GM18519 (cell line): ENCODE measurements at regions not wholly inside any gene's neighbourhood (a gene's known extent, or its start where the extent isn't known, plus 50 kb on each side); places are given as distances from the start of the nearest gene placed in this dataset.
"Not testable (repeated sequence)": the region's sequence is repeated elsewhere in the genome, so short reads cannot be mapped to it uniquely, and the experiment has no call there.

ENCODE experiments used
- ATAC-seq: cut with Tn5 transposase; IDR thresholded peaks from one replicate; pipeline ENCODE4 v1.9.1; 2021; ENCODE audit warnings: mild to moderate bottlenecking, moderate library complexity; ENCODE audit not compliant: unreplicated experiment, low FRiP score

DNA sequence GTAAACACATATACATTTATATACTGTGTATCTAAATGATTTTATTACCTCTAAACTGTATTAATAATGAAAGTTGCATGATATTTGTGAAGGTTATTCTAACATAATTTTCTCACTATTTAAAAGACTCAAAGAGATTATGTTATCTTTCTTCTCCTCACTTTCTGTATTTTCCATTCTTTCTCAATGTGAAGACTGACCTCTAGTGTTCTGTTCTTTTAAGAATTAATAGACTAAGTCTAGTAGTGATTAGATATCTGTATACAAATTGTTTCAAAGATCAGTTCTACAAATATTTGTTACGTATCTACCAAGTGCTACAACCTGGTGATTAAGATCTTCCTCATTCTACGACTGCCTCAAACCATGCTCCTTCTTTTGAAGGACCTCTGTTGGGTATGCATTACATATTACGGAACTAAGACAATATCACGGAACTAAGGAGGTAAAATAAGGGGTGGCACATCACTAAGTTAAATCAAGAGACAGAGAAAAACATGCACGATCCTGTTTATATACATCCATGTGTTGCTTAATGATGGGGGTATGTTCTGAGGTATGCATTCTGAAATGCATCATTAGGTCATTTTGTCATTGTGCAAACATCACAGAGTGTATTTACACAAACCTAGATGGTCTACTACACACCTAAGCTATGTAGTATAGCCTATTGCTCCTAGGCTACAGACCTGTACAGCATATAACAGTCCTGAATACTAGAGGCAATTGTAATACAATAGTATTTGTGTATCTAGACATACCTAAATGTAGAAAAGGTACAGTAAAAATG, 161.5 kb upstream of the KBTBD8 start:
- no peak for ATAC-seq

DNA sequence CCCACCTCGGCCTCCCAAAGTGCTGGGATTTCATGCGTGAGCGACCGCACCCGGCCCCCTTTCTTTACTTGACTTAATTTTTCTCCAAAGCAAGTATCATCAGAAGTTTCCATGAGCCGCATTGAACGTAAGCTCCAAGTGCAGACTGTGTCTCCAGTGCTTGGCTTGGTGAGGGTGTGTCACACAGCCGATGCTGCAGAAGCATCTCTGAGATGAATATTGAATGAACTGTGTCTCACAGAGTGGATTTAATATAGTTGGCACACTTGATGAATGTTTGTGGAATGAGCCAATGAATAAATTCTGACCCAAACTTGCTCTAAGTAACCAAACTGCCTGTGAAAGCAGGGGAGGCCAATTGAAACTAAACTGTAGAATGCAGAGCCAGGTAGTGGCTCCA, 159.4 kb upstream of the KBTBD8 start:
- ATAC-seq, result no peak

DNA sequence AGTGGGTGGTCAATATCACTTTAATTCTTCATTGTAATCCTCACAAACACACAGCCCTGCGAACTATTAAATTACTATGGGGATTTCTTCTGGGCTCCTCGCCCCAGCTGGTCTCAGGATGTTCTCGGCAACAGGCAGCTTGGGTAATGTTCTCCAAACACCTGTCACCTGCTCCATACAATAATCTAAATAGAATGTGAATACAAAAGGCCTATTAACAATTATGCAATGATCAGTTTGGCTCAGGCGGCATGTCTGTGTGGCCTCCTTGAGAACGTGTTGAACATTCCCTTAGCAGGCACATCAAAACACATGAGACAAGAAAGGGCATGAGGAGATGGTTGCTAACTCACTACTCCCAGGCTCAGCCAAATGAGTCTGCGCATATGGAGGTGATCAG, 158.6 kb upstream of the KBTBD8 start:
- ATAC-seq, result no peak

GRCh38 chr3:66842761-66843464, 155.2 kb upstream of the KBTBD8 start:
- not testable (repeated sequence) for ATAC-seq

DNA sequence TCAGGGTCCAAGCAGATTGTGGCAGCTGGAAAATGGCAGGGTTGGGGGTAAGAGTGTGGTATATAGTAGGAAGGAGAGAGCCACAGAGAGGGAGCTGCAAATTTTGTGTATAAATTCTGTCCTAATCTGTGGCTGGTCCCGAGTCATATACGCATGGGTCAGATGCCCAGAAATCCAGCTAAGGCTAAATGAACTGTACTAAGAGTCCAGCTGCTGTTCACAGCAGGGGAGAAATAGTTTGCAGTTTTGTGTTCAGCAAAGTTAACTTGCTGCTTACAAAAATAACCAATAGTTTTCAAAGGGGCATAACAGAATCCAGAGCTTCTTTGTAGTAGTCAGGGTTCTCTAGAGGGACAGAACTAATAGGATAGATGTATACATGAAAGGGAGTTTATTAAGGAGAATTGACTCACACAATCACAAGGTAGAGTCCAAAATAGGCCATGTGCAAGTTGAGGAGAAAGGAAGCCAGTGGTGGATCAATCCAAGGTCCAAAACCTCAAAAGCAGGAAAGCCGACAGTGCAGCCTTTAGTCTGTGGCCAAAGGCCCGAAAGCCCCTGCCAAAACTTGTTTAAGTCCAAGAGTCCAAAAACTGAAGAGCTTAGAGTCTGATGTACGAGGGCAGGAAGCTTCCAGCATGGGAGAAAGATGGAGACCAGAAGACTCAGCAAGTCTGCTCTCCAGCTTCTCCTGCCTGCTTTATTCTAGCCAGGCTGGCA, 146.1 kb upstream of the KBTBD8 start:
- ATAC-seq, result no peak

- no peak for ATAC-seq
Measured at GRCh38 chr3:66854601-66855151, 143.4 kb upstream of the KBTBD8 start.

GRCh38 chr3:66856533-66856932, 141.6 kb upstream of the KBTBD8 start:
- ATAC-seq, result peak; percentile 75

DNA sequence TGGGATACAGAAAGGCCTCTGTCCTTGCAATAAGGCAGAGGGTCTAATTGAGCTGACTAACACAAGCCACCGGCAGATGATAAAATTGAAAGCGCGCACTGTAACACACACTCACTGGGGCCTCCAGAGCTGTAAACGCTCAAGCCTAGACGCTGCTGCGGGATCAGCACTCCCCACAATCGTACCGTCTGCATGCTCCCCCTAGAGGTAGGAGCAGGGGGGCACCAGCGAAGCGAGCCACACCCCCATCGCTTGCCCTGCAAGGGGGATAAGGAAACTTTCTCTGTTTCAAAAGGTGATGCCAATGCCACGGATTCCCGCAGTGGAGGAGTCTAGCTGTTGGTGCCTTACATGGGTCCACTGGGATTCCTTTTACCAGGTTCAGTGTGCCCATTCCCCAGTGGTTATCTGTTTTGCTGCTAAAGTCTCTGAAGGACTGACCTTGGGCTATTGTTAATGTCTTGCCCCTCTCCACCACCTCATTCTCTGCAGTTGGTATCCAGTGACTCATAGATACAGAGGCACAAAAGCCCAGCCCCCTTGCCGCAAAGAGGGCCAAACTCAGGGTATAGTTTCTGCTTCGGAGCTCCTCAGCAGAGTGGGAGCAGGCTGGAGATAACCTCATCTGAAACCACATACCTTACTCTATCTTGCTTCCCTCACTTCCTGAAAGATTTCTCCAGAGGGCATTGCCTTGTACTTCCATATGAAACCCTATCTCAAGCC, 139.3 kb upstream of the KBTBD8 start:
- ATAC-seq, result no peak

DNA sequence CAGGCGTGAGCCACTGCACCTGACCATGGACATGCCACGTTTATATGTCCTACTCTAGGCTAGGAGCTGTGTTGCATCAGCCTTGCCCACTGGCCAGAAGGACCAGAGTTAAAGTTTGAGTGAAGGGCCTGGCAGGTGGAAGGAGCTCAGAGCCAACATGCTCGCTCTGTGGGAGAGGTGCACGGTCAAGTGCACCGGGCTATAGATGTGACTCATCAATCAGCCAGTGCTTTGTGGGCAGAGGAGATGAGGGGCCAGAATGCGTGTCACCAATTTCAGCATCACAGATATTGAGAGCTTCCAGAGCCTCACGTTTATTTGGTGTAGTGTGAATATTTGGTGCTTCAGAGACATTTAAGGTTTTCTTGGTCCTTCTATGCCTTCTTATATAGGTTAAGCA, 137.3 kb upstream of the KBTBD8 start:
- ATAC-seq, result no peak

DNA sequence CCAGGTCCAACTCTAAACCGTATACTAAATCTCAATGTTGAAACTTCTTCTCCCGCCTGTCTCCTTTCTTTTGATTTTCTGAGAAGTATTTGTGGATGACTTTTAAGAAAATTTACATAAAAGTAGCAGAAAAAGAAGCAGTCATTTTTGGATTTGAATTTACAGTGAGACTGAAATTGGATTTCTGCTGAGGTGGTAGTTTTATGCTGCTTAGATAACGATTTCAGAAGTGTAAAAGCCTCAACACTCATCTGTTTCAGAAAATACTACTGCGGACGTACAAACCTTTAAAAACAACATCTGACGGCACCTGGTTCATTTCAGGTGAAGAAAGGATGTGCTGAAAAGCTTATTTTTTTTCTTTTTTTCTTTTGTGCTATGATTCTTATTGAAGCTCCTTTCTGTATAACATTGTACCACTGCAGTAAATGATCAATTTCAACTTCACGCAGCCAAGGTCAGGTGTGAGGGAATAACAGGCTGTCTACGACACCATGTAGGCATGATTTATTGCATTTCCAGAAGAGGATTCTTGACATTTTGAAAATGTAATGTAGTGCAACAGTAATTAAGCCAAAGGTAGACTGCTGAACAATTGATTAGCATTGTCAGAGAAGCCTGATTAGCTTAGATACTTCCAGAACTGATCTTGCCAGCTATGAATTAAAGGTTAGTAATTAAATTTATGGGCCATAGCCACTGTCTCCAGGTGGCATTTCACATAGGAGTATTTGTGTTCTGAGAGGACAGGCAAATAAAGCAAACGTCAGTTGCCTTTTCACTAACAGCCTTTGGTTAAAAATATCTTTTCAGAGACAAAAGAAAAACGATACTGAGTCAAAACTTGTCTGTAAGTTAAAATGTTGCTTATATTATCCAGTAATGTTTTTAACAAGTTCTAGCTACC, 134.6 kb upstream of the KBTBD8 start:
- no peak for ATAC-seq

GRCh38 chr3:66884659-66885058, 113.4 kb upstream of the KBTBD8 start:
- ATAC-seq, result no peak

DNA sequence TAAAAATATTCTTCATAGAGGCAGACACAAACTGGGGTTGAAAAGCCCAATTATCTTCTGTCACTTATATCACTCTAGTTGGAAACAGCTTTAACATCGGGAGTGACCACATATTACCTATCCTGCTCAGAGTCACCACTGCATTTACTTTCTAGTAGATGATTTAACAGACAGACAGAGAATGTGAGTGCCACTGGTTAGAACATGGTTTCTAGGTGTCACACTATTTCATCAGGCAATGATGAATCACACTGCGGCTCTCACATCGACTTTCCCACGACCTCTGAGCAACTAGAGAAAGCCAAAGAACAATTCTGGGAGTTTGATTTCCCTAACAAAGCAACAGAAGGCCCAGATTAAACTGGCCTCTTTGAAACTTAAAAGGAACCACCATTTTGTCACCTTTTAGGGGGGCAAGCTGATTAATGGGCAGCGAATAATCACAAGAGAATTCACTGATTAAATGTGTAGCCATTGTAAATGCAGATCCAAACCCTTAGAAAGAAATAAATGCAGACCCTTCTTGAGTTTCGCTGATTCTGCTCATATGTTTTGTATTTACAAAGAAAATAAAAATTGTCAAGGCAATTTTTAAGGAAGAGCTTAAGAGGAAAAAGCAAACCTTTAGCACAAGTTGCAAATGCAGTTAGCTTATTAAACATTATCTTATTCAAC, 112.6 kb upstream of the KBTBD8 start:
- ATAC-seq, result no peak

GRCh38 chr3:66889750-66890494, 108.2 kb upstream of the KBTBD8 start:
- ATAC-seq, result no peak

DNA sequence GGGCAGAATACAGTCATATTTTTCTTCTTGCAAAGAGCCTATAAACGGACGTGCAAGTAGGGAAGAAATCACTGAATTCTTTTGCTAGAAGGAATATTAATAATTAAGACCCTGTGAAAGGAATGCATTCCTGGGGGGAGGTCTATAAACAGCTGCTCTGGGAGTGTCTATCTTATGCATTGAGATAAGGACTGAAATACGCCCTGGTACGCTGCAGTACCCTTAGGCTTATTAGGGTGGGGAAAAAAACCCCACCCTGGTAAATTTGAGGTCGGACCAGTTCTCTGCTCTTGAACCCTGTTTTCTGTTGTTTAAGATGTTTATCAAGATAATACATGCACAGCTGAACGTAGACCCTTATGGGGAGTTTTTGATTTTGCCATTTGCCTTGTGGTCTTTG, 100.0 kb upstream of the KBTBD8 start:
- ATAC-seq, result no peak

DNA sequence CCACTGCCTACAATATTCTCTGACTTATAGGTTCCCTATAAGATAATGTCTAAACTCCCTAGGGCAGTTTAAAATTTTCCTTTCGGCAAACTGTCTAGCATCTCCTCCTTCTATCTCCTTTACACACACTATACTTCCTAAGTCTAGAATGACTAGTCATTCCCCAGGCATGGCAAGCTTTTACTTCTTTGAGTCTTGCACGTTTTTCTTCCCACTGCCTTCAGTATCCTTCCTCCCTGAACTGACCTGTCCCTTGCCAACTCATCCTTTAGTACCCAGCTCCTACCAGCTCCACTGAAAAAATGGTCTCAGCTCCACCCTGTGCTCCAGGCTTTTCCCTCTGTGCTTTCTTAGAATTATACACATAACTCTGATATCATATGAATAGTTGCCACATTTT, 93.8 kb upstream of the KBTBD8 start:
- ATAC-seq, result no peak

DNA sequence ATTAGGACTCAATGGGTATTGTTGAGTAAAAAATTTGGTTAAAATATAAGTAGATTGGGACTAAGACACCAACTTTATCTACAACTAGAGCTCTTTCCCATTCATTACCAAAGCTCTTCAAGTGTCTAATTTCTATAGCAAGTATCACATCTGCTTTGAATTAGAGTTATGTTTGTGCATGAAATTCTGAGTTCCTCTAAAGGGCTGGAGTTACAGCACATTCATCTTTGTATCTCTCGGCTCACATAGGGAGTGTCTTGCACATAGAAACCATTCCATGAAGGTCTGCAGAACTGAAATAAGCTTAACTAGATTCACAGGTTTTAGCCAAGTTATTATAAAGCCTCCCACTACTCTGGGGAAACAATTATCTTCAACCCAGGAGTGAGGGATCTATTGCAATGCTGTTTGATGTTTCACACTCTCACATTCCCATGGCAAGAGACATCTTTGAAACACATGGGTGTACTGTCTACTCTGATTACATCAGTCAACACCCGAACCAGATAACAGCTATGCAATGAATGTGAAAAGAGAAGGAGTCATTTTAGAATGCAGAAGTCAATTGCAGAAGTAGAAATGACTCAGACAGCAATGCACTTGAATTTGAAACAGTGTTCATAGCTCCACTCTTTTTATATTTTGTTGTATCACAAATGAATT, 93.1 kb upstream of the KBTBD8 start:
- ATAC-seq, result no peak

DNA sequence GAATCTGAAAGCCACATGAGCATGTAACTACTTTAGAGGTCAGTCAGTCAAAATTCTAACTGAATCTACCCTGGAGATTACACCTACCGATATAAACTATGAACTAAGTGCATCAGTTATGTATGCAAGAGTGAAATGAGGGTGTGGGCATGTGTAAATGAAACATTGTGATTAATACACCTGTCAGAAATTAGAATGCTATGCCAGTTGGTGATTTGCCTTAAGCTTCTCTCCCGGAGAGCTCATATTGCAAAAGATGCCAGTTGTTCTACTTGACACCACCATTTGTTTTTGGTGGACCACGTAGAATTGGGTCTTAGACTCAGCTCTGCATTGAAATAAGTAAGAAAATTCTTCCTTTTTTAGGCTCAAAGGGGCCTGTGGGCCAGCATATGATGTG, 91.0 kb upstream of the KBTBD8 start:
- no peak for ATAC-seq
